ENCODE measurements at regions not wholly inside any gene's neighbourhood (a gene's known extent, or its start where the extent isn't known, plus 50 kb on each side); places are given as distances from the start of the nearest gene placed in this dataset.
"Not testable (repeated sequence)": the region's sequence is repeated elsewhere in the genome, so short reads cannot be mapped to it uniquely, and the experiment has no call there.

DNA sequence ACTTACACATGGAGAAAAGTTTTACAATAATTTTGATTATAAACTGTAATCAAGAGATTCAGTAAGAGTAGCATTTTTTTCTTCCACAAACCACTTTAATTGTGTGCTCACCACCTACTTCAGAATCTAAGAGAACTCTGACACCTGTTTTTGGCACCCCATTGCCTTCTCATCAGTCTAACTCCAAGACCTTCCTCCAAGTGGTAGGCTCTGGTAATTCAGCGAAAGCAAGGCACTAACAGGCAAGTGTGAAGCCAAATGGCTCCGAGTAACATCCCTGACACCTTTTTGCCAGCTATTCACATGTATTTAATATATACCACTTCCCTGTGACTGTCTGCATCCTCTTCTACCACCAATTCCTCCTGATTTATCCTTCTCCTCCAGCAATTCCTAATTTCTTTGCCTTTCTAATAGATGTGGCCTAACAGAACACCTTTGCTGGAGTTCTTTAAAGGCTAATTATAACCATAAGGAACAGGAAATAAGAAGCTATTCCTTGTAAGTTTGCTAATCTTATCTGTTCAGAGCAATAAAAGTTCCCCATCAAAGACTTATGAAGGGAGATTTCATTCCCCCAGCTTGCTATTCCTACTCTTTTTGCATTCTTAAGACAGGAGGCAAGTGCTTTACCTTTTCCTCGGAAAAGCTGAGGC lies 85.1 kb upstream of the POTEC start:
- not testable (repeated sequence) for DNase-seq; H2BK12ac ChIP-seq (ENCODE audit: insufficient read length, low read depth, low read length); H3K23ac ChIP-seq (ENCODE audit: insufficient read length, low read depth, low read length); H3K79me1 ChIP-seq (ENCODE audit: insufficient read depth, low read depth, low read length, poor library complexity, severe bottlenecking); H3T11ph ChIP-seq (ENCODE audit: low read length); H3K27me3 ChIP-seq (ENCODE audit: insufficient read depth, low read length); H3K27ac Mint-ChIP-seq; H4K20me1 ChIP-seq (ENCODE audit: control insufficient read depth, insufficient read depth, insufficient read length); H3K79me2 ChIP-seq (ENCODE audit: insufficient read depth, low read length); H2AK5ac ChIP-seq (ENCODE audit: insufficient read length, low read length); H2BK120ac ChIP-seq (ENCODE audit: low read depth, low read length, poor library complexity, severe bottlenecking); H3K18ac ChIP-seq (ENCODE audit: insufficient read length, low read depth, low read length); H3K9ac ChIP-seq (ENCODE audit: extremely low read depth, insufficient read length, low read length); H2BK5ac ChIP-seq (ENCODE audit: insufficient read length, low read length); H4K8ac ChIP-seq (replicated peaks; ENCODE audit: insufficient read length, low read depth, low read length); H4K5ac ChIP-seq (ENCODE audit: insufficient read length, low read depth, low read length); H3K27ac ChIP-seq (ENCODE audit: insufficient read length, low read depth, low read length); H3K4me3 Mint-ChIP-seq; H3K36me3 Mint-ChIP-seq (ENCODE audit: insufficient read depth in 1 of 3, low read depth in 3 of 3); H2AFZ ChIP-seq (ENCODE audit: low read length); H3K4me2 ChIP-seq (ENCODE audit: insufficient read depth, insufficient read length, low read length); H3K9me3 ChIP-seq (ENCODE audit: control insufficient read depth, low read depth, low read length); H4K91ac ChIP-seq (ENCODE audit: insufficient read length, low read depth, low read length); H3K14ac ChIP-seq (ENCODE audit: insufficient read depth, low read length); H3K4ac ChIP-seq (ENCODE audit: low read depth, low read length); H3K4me1 ChIP-seq (ENCODE audit: insufficient read depth, low read length); H3K27me3 Mint-ChIP-seq (ENCODE audit: low read depth); H3K56ac ChIP-seq (ENCODE audit: insufficient read length, low read depth, low read length); H3K4me1 Mint-ChIP-seq; H2BK20ac ChIP-seq (ENCODE audit: low read depth, low read length, poor library complexity, severe bottlenecking); H2BK15ac ChIP-seq (ENCODE audit: low read depth, low read length); H3K23me2 ChIP-seq (ENCODE audit: insufficient read length, low read depth, low read length, poor library complexity, severe bottlenecking)
- no CpG with 5 or more reads among the region's 3 CpGs for WGBS (ENCODE audit: extremely low coverage, insufficient read length, low lambda C conversion rate)
- peaks cover 24 to 31% of the 10 kb centered on the region in 2 experiments for H3K9me3 Mint-ChIP-seq

DNA sequence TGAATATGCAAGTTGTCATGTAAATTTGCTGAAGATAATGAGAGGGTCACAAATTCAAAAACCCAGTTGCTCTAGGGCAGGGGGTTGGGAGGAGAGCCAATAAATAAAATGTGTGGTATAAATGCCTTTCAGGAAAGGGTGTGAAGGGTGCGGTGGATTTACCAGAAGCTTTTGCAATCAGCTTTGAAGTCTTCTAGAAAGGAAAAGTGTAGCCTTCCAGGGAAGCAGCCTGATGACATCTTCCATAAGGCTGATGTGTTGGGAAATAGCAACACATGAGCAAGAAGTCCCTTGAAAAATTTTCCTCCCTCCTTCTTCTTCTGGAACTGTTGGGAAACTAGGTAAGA lies 85.6 kb upstream of the POTEC start:
- H3K9me3 Mint-ChIP-seq: peaks cover 22 to 27% of the 10 kb centered on the region in 2 experiments
- not testable (repeated sequence) for H3T11ph ChIP-seq (ENCODE audit: low read length)
- no CpG with 5 or more reads among the region's 1 CpG for WGBS (ENCODE audit: extremely low coverage, insufficient read length, low lambda C conversion rate)

More for the DNA sequence above, 85.6 kb upstream of the POTEC start:
- H2BK5ac ChIP-seq (ENCODE audit: insufficient read length, low read length); H3K79me2 ChIP-seq (ENCODE audit: insufficient read depth, low read length); H2AFZ ChIP-seq (ENCODE audit: low read length); H3K14ac ChIP-seq (ENCODE audit: insufficient read depth, low read length); H3K27me3 ChIP-seq (ENCODE audit: insufficient read depth, low read length); H3K4me2 ChIP-seq (ENCODE audit: insufficient read depth, insufficient read length, low read length); H3K9me3 ChIP-seq (ENCODE audit: control insufficient read depth, low read depth, low read length); H3K18ac ChIP-seq (ENCODE audit: insufficient read length, low read depth, low read length); H3K4ac ChIP-seq (ENCODE audit: low read depth, low read length); H2BK20ac ChIP-seq (ENCODE audit: low read depth, low read length, poor library complexity, severe bottlenecking); H2BK12ac ChIP-seq (ENCODE audit: insufficient read length, low read depth, low read length); H3K56ac ChIP-seq (ENCODE audit: insufficient read length, low read depth, low read length); H3K4me3 Mint-ChIP-seq; H3K36me3 Mint-ChIP-seq (ENCODE audit: insufficient read depth in 1 of 3, low read depth in 3 of 3); H2BK120ac ChIP-seq (ENCODE audit: low read depth, low read length, poor library complexity, severe bottlenecking); H3K23ac ChIP-seq (ENCODE audit: insufficient read length, low read depth, low read length); H3K23me2 ChIP-seq (ENCODE audit: insufficient read length, low read depth, low read length, poor library complexity, severe bottlenecking); H4K8ac ChIP-seq (replicated peaks; ENCODE audit: insufficient read length, low read depth, low read length); H3K4me1 Mint-ChIP-seq; H2AK5ac ChIP-seq (ENCODE audit: insufficient read length, low read length); H4K20me1 ChIP-seq (ENCODE audit: control insufficient read depth, insufficient read depth, insufficient read length); H3K27ac ChIP-seq (ENCODE audit: insufficient read length, low read depth, low read length); H3K9ac ChIP-seq (ENCODE audit: extremely low read depth, insufficient read length, low read length); H3K27ac Mint-ChIP-seq; H3K79me1 ChIP-seq (ENCODE audit: insufficient read depth, low read depth, low read length, poor library complexity, severe bottlenecking); H4K91ac ChIP-seq (ENCODE audit: insufficient read length, low read depth, low read length); DNase-seq; H3K27me3 Mint-ChIP-seq (ENCODE audit: low read depth); H4K5ac ChIP-seq (ENCODE audit: insufficient read length, low read depth, low read length); H2BK15ac ChIP-seq (ENCODE audit: low read depth, low read length); H3K4me1 ChIP-seq (ENCODE audit: insufficient read depth, low read length): not testable (repeated sequence)

Data from H9 (cell line).